T follicular helper cell (primary cell): ENCODE measurements at regions not wholly inside any gene's neighbourhood (a gene's known extent, or its start where the extent isn't known, plus 50 kb on each side); places are given as distances from the start of the nearest gene placed in this dataset.

Experiments used
- DNase-seq: peaks from one replicate; pipeline ENCODE4 v3.0.0-alpha.2; 2020; ENCODE audit warnings: low read depth

- peak; percentile 16 for DNase-seq
Measured at GRCh38 chr6:14660806-14661579, 543.4 kb downstream of the CD83 start.

DNA sequence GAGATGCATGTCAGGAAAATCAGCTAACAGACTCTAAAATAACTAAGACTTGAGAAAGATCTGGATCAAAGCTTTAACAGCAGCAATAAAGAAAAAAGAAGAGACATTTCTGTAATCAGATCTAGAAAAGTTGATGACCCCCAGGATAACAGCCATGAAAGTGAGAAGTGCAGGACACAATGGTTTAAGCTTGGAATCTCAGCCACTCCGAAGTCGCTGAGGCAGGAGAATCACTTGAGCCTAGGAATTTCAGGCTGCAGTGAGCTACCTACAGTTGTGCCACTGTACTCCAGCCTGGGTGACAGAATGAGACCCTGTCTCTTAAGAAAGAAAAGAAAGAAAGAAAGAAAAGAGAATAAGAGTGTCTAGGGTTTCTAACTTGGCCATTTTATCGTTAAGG is 544.1 kb downstream of the CD83 start:
- no peak for DNase-seq

DNA sequence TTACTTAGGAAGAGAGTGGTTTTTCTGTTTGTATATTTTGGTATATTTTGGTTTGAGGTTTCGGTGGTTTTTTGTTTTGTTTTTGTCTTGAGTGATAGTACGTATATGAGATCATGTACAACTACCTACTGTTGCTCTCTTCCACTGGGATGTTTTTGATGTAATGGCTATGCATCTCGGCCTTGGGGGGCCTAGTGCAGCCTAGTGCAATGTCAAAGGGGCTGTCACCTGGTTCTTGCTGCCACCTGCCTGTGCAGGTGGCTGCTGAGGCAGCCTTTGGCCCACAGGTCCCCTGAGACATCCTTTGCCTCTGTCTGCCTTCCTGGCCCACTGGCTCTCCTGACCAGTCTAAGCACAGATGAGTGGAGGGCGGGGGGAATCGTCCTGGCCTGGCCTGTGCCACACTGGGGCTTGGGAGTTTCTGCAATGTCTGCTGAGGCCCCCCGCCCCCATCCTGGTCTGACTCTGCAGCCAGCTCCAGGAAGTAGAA is 546.6 kb downstream of the CD83 start:
- peak; percentile 5 for DNase-seq

- no peak for DNase-seq
Measured at GRCh38 chr6:14664621-14665315, 547.2 kb downstream of the CD83 start.

GRCh38 chr6:14665827-14666724 is 548.5 kb downstream of the CD83 start:
- no peak for DNase-seq

DNA sequence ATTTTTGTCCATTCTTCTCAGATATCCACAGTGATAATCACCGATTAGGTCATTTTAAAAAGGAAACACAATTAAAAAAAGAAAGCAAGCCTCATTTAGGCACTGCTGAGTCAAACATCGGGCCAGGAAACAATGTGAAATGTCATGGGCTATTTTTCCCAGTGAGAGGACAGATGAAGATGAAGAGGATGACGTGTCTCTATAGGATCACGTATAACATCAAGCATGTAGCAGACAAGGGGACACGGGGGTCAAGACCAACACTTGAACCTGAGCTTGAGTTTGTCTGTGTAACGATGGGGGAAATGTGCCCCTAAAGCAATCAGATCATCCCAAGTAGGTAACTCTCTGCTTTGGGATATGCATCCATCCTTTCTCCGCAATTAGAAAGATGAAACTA is 553.2 kb downstream of the CD83 start:
- DNase-seq = no peak

- DNase-seq = no peak
Measured at GRCh38 chr6:14671261-14671681, 553.7 kb downstream of the CD83 start.

DNA sequence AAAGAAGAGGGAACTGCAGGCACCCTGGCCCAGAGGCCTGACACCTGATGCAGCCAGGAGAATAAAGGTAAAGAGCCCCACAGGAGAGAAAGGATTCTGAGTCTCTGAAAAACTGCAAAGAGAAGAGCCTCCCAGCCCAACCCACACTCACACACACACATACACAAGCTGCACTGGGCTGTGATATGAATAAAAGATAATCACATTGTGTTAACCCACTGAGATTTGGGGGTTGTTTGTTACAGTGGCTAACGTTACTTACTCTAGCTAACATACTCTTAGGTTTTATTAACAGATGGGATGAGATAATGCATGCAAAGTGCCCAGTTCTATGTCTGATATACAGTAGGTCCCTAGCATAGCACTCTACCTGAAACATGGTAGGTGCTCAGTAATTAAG is 554.4 kb downstream of the CD83 start:
- no peak for DNase-seq

GRCh38 chr6:14673201-14673600 is 555.6 kb downstream of the CD83 start:
- DNase-seq = no peak

DNA sequence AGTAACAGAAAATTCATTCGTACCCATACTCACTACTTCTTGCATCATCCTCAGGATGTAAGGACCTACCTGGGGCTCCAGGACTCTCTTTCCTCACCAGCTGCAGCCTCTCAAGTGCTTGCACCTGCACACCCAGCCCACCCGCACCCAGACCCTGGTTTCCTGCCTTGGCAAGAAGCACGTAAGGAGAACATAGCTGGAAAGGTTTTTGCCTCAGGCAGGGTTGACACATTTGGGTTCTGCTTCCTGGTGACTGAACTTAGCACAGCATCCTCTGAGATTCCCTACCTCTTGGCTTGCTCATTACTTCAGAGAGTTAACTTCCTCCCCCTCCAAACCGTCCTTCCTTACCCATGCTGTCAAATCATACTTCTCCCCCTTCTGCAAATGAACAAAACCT is 556.9 kb downstream of the CD83 start:
- no peak for DNase-seq

- no peak for DNase-seq
Measured at GRCh38 chr6:14674867-14675648, 557.5 kb downstream of the CD83 start.

DNA sequence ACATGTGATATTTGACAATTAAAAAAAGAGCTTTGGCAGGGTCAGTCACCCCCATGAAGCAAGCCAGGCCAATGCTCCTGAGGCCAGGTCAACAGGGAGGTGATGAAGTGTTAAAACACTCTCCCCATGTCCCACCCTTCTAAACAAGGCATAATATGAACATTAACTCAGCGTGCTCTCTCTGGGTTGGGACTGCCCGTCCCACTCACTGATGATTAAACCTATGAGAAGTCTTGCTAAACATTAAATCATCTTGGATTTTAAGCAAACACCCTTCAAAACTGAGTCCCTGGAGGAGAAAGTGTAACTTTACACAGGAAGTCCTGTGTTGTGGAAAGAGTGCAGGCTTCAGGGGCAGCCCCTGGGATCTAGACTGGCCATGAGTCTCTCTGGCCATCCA is 558.5 kb downstream of the CD83 start:
- no peak for DNase-seq

DNA sequence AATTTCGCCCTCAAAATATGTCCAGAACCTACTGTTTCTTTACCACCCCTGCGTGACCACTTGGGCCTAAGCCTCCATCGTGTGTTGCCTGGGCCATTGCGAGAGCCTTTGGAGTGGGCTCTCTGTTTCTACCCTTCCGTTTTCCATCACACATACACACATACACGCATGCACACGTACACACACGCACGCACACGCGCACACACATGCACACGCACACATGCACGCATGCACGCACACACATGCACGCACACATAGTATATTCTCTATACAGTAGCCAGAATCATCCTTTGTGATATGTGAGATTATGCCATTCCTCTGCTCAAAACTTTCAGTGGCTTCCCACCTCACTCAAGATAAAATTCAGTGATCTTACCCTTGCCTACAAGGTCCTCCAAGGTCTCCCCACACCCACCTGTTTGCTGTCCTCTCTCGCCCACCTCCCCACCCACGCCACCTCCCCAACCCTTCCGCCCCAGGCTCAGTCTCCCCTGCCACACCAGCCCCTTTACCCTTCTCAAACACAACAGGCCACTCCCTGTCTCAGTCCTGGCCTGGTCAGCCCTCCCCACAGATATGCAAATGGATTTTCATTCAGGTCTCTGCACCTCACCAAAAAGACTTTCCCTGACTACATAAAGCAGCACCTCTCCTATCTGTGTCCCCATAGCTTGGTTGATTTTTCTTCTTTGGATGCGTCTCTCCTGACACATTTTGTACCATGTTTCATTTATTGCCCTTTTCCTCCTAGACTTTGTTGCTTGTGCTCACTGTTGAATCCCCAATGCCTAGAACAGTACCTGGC is 559.6 kb downstream of the CD83 start:
- DNase-seq = no peak

GRCh38 chr6:14681699-14682487 is 564.0 kb upstream of the JARID2 start:
- no peak for DNase-seq

DNA sequence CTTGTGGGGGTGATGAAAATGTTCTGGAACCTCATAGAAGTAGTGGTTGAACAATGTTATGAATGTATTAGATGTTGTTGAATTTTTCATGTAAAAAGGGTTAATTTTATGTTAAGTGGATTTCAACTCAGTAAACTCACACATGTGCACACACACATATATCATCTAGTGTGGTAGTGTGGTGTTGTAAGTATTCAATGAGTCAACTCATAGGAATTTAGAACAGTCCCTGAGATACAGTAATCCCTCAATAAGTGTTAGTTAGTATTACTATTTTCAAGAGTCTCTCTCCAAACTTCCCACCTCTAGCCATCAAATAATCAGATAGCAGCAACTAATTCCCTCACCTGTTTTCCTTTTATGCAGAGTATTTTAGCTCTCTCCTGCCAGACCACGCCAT is 563.1 kb upstream of the JARID2 start:
- no peak for DNase-seq

DNA sequence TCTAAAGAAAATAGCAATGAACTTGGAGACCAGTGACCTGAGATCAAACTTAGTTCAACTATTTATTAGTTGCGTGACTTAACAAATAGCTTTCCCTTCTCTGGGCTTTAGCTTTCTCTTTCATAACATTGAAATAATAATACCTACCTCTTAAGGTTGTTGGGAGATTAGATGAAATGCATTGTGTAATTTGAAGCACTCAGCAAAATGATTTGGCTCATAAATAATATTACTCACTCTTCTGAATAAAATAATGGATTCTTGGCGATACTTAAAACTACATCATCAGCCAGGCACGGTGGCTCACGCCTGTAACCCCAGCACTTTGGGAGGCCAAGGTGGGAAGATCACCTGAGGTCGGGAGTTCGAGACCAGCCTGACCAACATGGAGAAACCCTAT is 556.2 kb upstream of the JARID2 start:
- no peak for DNase-seq

GRCh38 chr6:14690120-14691056 is 555.5 kb upstream of the JARID2 start:
- DNase-seq = no peak

DNA sequence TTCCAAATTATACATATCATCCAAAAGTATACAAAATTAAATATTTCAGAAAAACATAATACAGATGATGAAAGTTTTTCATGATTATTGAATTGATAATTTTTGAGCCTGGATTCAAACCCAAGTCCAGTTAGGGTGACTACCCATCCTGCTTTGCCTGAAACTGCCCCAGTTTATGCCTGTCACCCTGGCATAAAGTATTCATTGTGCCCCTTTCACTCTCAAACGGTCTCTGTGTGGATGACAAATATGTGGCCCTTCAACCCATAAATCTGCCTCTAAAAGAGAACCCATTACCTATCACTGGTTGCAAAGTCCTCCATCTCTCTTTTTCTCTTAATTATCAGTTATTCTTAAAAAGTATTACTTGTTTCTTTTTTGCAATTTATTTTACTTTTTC is 553.7 kb upstream of the JARID2 start:
- DNase-seq = no peak
